ENCODE measurements at regions not wholly inside any gene's neighbourhood (a gene's known extent, or its start where the extent isn't known, plus 50 kb on each side); places are given as distances from the start of the nearest gene placed in this dataset.

- no peak overlapping the region for H3K9ac ChIP-seq (ENCODE audit: low read depth, low read length)
- no peak for DNase-seq
- H3K79me2 ChIP-seq (ENCODE audit: insufficient read depth, low read length) = no peaks in the 10 kb centered on the region
- H3K27ac ChIP-seq (ENCODE audit: low read length) = no peak overlapping the region
- H4K20me1 ChIP-seq (ENCODE audit: insufficient read depth, low read length) = no peaks in the 10 kb centered on the region
- no peak for ATAC-seq (ENCODE audit: insufficient read depth, low read depth)
- peaks cover 2% of the 10 kb centered on the region for H3K9me3 ChIP-seq (ENCODE audit: insufficient read depth, low read length, severe bottlenecking)
- no peak for TF ChIP-seq EZH2 (IDR thresholded peaks at IDR 0.05; ENCODE audit: borderline replicate concordance, low read depth, low read length, severe bottlenecking)
- H3K4me3 ChIP-seq (ENCODE audit: low read depth in 1 of 2, low read length in 2 of 2) = no peak overlapping the region
- no peak overlapping the region for H2AFZ ChIP-seq (ENCODE audit: low read depth, low read length)
- H3K4me1 ChIP-seq (ENCODE audit: insufficient read depth, low read length) = no peaks in the 10 kb centered on the region
- no peaks in the 10 kb centered on the region for H3K27me3 ChIP-seq (ENCODE audit: insufficient read depth, low read length, poor library complexity)
- no peak overlapping the region for H3K4me2 ChIP-seq (ENCODE audit: insufficient read depth, low read length)
- H3K36me3 ChIP-seq (ENCODE audit: insufficient read depth, low read length) = no peaks in the 10 kb centered on the region
Measured at GRCh38 chr6:148042536-148042935, 300.1 kb upstream of the SASH1 start.

- Histone ChIP-seq H2AFZ (ENCODE audit: low read depth, low read length) (no peak overlapping the region), H3K4me3 (ENCODE audit: low read depth in 1 of 2, low read length in 2 of 2) (no peak overlapping the region), H3K9me3 (ENCODE audit: insufficient read depth, low read length, severe bottlenecking) (peaks cover 2% of the 10 kb centered on the region), H4K20me1 (ENCODE audit: insufficient read depth, low read length) (no peaks in the 10 kb centered on the region), H3K27me3 (ENCODE audit: insufficient read depth, low read length, poor library complexity) (no peaks in the 10 kb centered on the region), H3K4me1 (ENCODE audit: insufficient read depth, low read length) (no peaks in the 10 kb centered on the region), H3K27ac (ENCODE audit: low read length) (no peak overlapping the region), H3K4me2 (ENCODE audit: insufficient read depth, low read length) (no peak overlapping the region), H3K9ac (ENCODE audit: low read depth, low read length) (no peak overlapping the region), H3K79me2 (ENCODE audit: insufficient read depth, low read length) (no peaks in the 10 kb centered on the region), H3K36me3 (ENCODE audit: insufficient read depth, low read length) (no peaks in the 10 kb centered on the region)
- no peak for DNase-seq
- no peak for TF ChIP-seq CTCF (IDR thresholded peaks at IDR 0.05; ENCODE audit: borderline replicate concordance, extremely low read depth, low read length, poor library complexity, severe bottlenecking)
- TF ChIP-seq EZH2 (IDR thresholded peaks at IDR 0.05; ENCODE audit: borderline replicate concordance, low read depth, low read length, severe bottlenecking) = no peak
- no peak for ATAC-seq (ENCODE audit: insufficient read depth, low read depth)
Measured at GRCh38 chr6:148044261-148044751, 298.3 kb upstream of the SASH1 start.

DNA sequence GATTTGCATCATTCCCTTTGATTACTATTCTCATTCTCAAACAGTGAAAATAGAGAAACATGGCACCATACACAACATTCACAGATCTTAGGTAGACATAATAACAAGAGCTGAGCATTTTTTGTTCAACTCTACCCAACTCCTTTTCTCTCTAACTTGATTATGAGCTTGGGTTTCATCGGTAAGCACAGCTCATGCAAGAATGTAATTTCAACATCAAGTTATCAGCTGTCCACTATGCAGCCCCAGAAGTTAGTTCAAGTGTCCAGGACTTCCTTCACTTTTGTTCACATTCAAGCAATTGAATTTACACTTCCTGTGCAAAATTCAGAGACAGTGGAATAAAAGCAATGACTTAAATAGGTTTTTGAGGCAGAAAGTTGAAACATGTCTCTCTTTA is 297.7 kb upstream of the SASH1 start:
- DNase-seq (no peak), ATAC-seq (ENCODE audit: insufficient read depth, low read depth) (no peak)
- Histone ChIP-seq H4K20me1 (ENCODE audit: insufficient read depth, low read length) (no peaks in the 10 kb centered on the region), H3K9me3 (ENCODE audit: insufficient read depth, low read length, severe bottlenecking) (peaks cover 2% of the 10 kb centered on the region), H3K4me1 (ENCODE audit: insufficient read depth, low read length) (no peaks in the 10 kb centered on the region), H3K36me3 (ENCODE audit: insufficient read depth, low read length) (no peaks in the 10 kb centered on the region), H3K27ac (ENCODE audit: low read length) (no peak overlapping the region), H3K4me3 (ENCODE audit: low read depth in 1 of 2, low read length in 2 of 2) (no peak overlapping the region), H3K27me3 (ENCODE audit: insufficient read depth, low read length, poor library complexity) (no peaks in the 10 kb centered on the region), H3K4me2 (ENCODE audit: insufficient read depth, low read length) (no peak overlapping the region), H3K79me2 (ENCODE audit: insufficient read depth, low read length) (no peaks in the 10 kb centered on the region), H3K9ac (ENCODE audit: low read depth, low read length) (no peak overlapping the region), H2AFZ (ENCODE audit: low read depth, low read length) (no peak overlapping the region)
- TF ChIP-seq CTCF (IDR thresholded peaks at IDR 0.05; ENCODE audit: borderline replicate concordance, extremely low read depth, low read length, poor library complexity, severe bottlenecking) (no peak), EZH2 (IDR thresholded peaks at IDR 0.05; ENCODE audit: borderline replicate concordance, low read depth, low read length, severe bottlenecking) (no peak)

DNA sequence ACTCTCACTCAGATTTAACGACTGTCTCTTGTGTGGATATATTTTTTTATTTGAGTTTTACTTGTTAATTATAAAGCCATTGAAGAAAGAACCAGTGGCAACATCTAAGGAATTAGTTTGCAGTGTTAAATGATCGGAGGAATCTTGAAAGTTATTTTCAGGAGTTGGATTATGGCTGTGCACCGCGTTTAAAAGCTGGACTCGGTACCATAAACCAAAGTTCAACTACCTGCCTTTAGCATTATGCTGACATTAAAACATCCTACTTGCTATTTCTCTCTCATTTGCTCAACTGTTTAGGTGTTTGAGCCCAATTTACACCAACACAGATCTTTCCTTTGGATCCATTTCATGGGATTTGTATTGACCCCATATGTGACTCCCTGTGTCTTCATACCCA is 289.4 kb upstream of the SASH1 start:
- H3K9ac ChIP-seq (ENCODE audit: low read depth, low read length) = no peak overlapping the region
- no peak overlapping the region for H3K4me3 ChIP-seq (ENCODE audit: low read depth in 1 of 2, low read length in 2 of 2)
- H3K4me1 ChIP-seq (ENCODE audit: insufficient read depth, low read length) = no peaks in the 10 kb centered on the region
- H3K9me3 ChIP-seq (ENCODE audit: insufficient read depth, low read length, severe bottlenecking) = no peaks in the 10 kb centered on the region
- no peak overlapping the region for H3K27ac ChIP-seq (ENCODE audit: low read length)
- H3K27me3 ChIP-seq (ENCODE audit: insufficient read depth, low read length, poor library complexity) = no peaks in the 10 kb centered on the region
- no peak overlapping the region for H2AFZ ChIP-seq (ENCODE audit: low read depth, low read length)
- no peak for ATAC-seq (ENCODE audit: insufficient read depth, low read depth)
- TF ChIP-seq EZH2 (IDR thresholded peaks at IDR 0.05; ENCODE audit: borderline replicate concordance, low read depth, low read length, severe bottlenecking) (no peak), CTCF (IDR thresholded peaks at IDR 0.05; ENCODE audit: borderline replicate concordance, extremely low read depth, low read length, poor library complexity, severe bottlenecking) (no peak)
- H3K36me3 ChIP-seq (ENCODE audit: insufficient read depth, low read length) = no peaks in the 10 kb centered on the region
- no peak for DNase-seq
- H3K79me2 ChIP-seq (ENCODE audit: insufficient read depth, low read length) = no peaks in the 10 kb centered on the region
- no peak overlapping the region for H3K4me2 ChIP-seq (ENCODE audit: insufficient read depth, low read length)
- H4K20me1 ChIP-seq (ENCODE audit: insufficient read depth, low read length) = no peaks in the 10 kb centered on the region
